ENCODE measurements at regions not wholly inside any gene's neighbourhood (a gene's known extent, or its start where the extent isn't known, plus 50 kb on each side); places are given as distances from the start of the nearest gene placed in this dataset.

- H3K4me3 ChIP-seq (ENCODE audit: low read length), result no peak overlapping the region
- TF ChIP-seq, protein P1, sequence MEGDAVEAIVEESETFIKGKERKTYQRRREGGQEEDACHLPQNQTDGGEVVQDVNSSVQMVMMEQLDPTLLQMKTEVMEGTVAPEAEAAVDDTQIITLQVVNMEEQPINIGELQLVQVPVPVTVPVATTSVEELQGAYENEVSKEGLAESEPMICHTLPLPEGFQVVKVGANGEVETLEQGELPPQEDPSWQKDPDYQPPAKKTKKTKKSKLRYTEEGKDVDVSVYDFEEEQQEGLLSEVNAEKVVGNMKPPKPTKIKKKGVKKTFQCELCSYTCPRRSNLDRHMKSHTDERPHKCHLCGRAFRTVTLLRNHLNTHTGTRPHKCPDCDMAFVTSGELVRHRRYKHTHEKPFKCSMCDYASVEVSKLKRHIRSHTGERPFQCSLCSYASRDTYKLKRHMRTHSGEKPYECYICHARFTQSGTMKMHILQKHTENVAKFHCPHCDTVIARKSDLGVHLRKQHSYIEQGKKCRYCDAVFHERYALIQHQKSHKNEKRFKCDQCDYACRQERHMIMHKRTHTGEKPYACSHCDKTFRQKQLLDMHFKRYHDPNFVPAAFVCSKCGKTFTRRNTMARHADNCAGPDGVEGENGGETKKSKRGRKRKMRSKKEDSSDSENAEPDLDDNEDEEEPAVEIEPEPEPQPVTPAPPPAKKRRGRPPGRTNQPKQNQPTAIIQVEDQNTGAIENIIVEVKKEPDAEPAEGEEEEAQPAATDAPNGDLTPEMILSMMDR (IDR thresholded peaks at IDR 0.05; ENCODE audit: insufficient read depth, low read depth, low read length, missing control alignments), result no peak
- DNase-seq (ENCODE audit: low read depth), result no peak
These were observed 112.5 kb downstream of the C4orf33 start for GRCh38 chr4:129208481-129208880.

- TF ChIP-seq, protein P1 (IDR thresholded peaks at IDR 0.05; ENCODE audit: insufficient read depth, low read depth, low read length, missing control alignments), result no peak
- DNase-seq (ENCODE audit: low read depth), result no peak
- no peak overlapping the region for H3K4me3 ChIP-seq (ENCODE audit: low read length)
These were observed 117.7 kb downstream of the C4orf33 start for GRCh38 chr4:129213692-129214091.

DNA sequence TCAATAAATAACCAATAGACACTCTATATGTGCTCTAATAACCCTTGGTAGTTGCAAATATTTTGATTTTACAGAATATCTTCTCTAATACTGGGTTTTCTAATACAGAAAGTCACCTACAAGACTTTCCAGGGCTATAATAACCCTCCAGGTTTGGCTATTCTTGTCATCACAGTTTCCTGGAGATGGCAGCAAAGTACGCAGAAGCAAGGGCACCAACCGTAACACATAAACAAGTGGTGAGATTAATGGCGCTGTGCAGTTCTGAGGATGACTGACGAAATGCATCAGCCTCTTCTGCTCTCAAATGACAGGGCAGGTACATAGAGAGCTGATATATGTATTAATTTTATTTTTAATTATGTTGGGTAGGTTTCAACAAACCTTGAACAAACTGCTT is 122.4 kb downstream of the C4orf33 start:
- no peak overlapping the region for H3K4me3 ChIP-seq (ENCODE audit: low read length)
- TF ChIP-seq, protein P1 (IDR thresholded peaks at IDR 0.05; ENCODE audit: insufficient read depth, low read depth, low read length, missing control alignments), result no peak

DNA sequence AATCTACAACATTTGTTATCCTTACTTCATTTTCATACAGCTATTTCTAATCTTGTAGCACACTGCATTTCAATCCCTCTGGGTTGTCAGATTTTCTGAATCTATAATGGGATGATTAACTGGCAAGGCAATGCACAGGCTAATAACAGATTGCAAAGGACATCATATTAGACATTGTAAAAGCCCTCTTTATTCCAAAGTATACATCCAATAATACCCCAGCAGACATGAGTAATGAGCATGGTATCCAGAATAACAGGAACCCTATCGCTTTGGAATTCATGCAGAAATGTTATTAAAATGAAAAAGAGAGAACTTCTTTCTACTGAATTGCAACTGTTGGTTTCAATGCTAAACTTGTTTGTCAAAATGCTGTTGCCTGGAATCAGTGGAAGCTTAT is 122.9 kb downstream of the C4orf33 start:
- no peak for DNase-seq (ENCODE audit: low read depth)
- TF ChIP-seq, protein P1 (IDR thresholded peaks at IDR 0.05; ENCODE audit: insufficient read depth, low read depth, low read length, missing control alignments), result no peak
- no peak overlapping the region for H3K4me3 ChIP-seq (ENCODE audit: low read length)

More for the DNA sequence above, 122.4 kb downstream of the C4orf33 start:
- peak; percentile 35 for DNase-seq (ENCODE audit: low read depth)

GRCh38 chr4:129220254-129220653 is 124.3 kb downstream of the C4orf33 start:
- H3K4me3 ChIP-seq (ENCODE audit: low read length), result no peak overlapping the region
- DNase-seq (ENCODE audit: low read depth), result no peak
- TF ChIP-seq, protein P1 (IDR thresholded peaks at IDR 0.05; ENCODE audit: insufficient read depth, low read depth, low read length, missing control alignments), result no peak

DNA sequence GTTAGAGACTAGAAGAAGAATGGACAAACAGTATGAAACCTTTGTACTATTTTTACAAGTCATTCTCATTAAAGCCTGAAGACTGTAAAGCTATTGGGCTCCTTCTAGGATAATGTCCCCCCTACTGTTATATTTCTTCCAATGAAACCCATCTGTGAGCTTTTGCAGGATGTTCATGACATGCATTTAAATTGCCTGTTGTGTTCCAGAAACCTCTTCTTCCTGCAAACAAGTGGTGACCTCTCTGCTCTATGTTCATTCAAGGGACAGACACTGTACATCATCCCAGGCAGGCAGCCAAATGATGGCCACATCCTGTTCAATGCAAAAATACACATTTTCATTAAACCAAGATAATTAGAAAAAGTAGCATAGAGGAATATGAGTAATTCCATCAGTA is 128.0 kb downstream of the C4orf33 start:
- no peak overlapping the region for H3K4me3 ChIP-seq (ENCODE audit: low read length)
- no peak for DNase-seq (ENCODE audit: low read depth)
- TF ChIP-seq, protein P1 (IDR thresholded peaks at IDR 0.05; ENCODE audit: insufficient read depth, low read depth, low read length, missing control alignments), result no peak

GRCh38 chr4:129230846-129231245 is 134.9 kb downstream of the C4orf33 start:
- no peak overlapping the region for H3K4me3 ChIP-seq (ENCODE audit: low read length)
- TF ChIP-seq, protein P1 (IDR thresholded peaks at IDR 0.05; ENCODE audit: insufficient read depth, low read depth, low read length, missing control alignments), result no peak
- DNase-seq (ENCODE audit: low read depth), result no peak
